HCT116 (cell line): ENCODE measurements at regions not wholly inside any gene's neighbourhood (a gene's known extent, or its start where the extent isn't known, plus 50 kb on each side); places are given as distances from the start of the nearest gene placed in this dataset.

Experiments
- ATAC-seq: fragments of 200-7000 bp; cut with Tn5 transposase; 2 replicates; pipeline ENCODE4 v1.9.1; 2020; ENCODE audit warnings: mild to moderate bottlenecking, moderate library complexity
- BruUV-seq: library from RNA; stranded (reverse); fragments of 400-500 nt; replicated peaks from 2 replicates; lab custom pipeline; 2021; lab: Mats Ljungman, UMichigan
- CTCF ChIA-PET: fragments of 300-600 bp; sonication (Branson Sonifier 250); formaldehyde crosslinking; loops from one replicate; lab custom pipeline; 2021; ENCODE audit warnings: antibody characterized with exemption; lab: Charles Lee
- POLR2A ChIA-PET: fragments of 300-600, 350-600 bp; sonication (Branson Sonifier 250); formaldehyde crosslinking; loops from one replicate; lab custom pipeline; 2021; ENCODE audit warnings: antibody characterized with exemption; lab: Charles Lee
- RAD21 ChIA-PET, 2 experiments: fragments of 300-600 bp; sonication (Branson Sonifier 250); formaldehyde crosslinking; loops; one replicate each; lab custom pipeline; 2023; ENCODE audit warnings: low total read pairs in 2 of 2; ENCODE audit not compliant: uncharacterized antibody in 2 of 2, unreplicated experiment in 2 of 2, low non-redundant PET in 1 of 2; lab: Charles Lee
- DNase-seq: peaks from one replicate; pipeline ENCODE4 v3.0.0-alpha.2; 2010; ENCODE audit warnings: low read depth, low spot score
- H2AFZ ChIP-seq: fragments of 200-600 bp; shearing (Covaris generic), sonication (generic); 2 replicates; pipeline ENCODE4 v1.6.1; 2017; ENCODE audit warnings: low read depth, mixed run types, mixed read lengths, antibody characterized with exemption, low read length; ENCODE audit not compliant: poor library complexity, severe bottlenecking
- H3K27ac ChIP-seq: 2 replicates; pipeline ENCODE4 v1.5.1; 2012; ENCODE audit warnings: low read depth, low read length
- H3K27me3 ChIP-seq: fragments of 200-600 bp; sonication (generic); 2 replicates; pipeline ENCODE4 v1.6.1; 2016; ENCODE audit warnings: mixed run types, low read length, mixed read lengths; ENCODE audit not compliant: insufficient read depth
- H3K36me3 ChIP-seq, 2 experiments: fragments of 200-500 bp in 1 of 2; fragments of 200-600 bp in 1 of 2; sonication (Bioruptor generic) in 1 of 2; sonication (generic) in 1 of 2; 2 replicates each; pipeline versions ENCODE4 v1.5.1 to v1.6.1; 2014 to 2016; ENCODE audit warnings: low read length in 2 of 2, inconsistent platforms in 1 of 2, mixed read lengths in 1 of 2, mixed run types in 1 of 2; ENCODE audit not compliant: insufficient read depth in 2 of 2, control insufficient read depth in 1 of 2
- H3K4me1 ChIP-seq, 2 experiments: fragments of 200-600 bp in 1 of 2; sonication (generic) in 1 of 2; 2 replicates each; pipeline versions ENCODE4 v1.5.1 to v1.6.1; 2012 to 2017; ENCODE audit warnings: low read length in 2 of 2, inconsistent platforms in 1 of 2, mild to moderate bottlenecking in 1 of 2, mixed read lengths in 1 of 2, mixed run types in 1 of 2, moderate library complexity in 1 of 2; ENCODE audit not compliant: insufficient read depth in 2 of 2, control insufficient read depth in 1 of 2
- H3K4me2 ChIP-seq: fragments of 200-600 bp; sonication (generic); 2 replicates; pipeline ENCODE4 v1.6.1; 2017; ENCODE audit warnings: mixed run types, low read length, mixed read lengths
- H3K4me3 ChIP-seq, 2 experiments: fragments of 200-600 bp in 1 of 2; sonication (generic) in 1 of 2; replicated peaks in 1 of 2; 2 replicates each; pipeline ENCODE4 v1.5.1; 2011 to 2016; ENCODE audit warnings: low read length in 2 of 2, control low read depth in 1 of 2, low read depth in 1 of 2, mild to moderate bottlenecking in 1 of 2, mixed read lengths in 1 of 2, mixed run types in 1 of 2
- H3K79me2 ChIP-seq: fragments of 200-600 bp; sonication (generic); 2 replicates; pipeline ENCODE4 v1.6.1; 2017; ENCODE audit warnings: mild to moderate bottlenecking, mixed run types, low read length, moderate library complexity, mixed read lengths; ENCODE audit not compliant: insufficient read depth
- H3K9ac ChIP-seq: fragments of 200-600 bp; sonication (generic); 2 replicates; pipeline ENCODE4 v1.6.1; 2016; ENCODE audit warnings: low read length, mixed read lengths
- H3K9me2 ChIP-seq: fragments of 200-600 bp; sonication (generic), shearing (Covaris generic); 2 replicates; pipeline ENCODE4 v1.6.1; 2017; ENCODE audit warnings: mixed run types, mild to moderate bottlenecking, moderate library complexity; ENCODE audit not compliant: insufficient read depth
- H3K9me3 ChIP-seq, 2 experiments: fragments of 200-500 bp in 1 of 2; fragments of 200-600 bp in 1 of 2; sonication (Bioruptor generic) in 1 of 2; sonication (generic) in 1 of 2; 2 replicates each; pipeline ENCODE4 v1.6.1; 2014 to 2017; ENCODE audit warnings: low read length in 2 of 2, mixed read lengths in 2 of 2, inconsistent platforms in 1 of 2, low read depth in 1 of 2, mild to moderate bottlenecking in 1 of 2, mixed run types in 1 of 2, moderate library complexity in 1 of 2; ENCODE audit not compliant: control insufficient read depth in 1 of 2, insufficient read depth in 1 of 2
- H4K20me1 ChIP-seq: fragments of 200-600 bp; sonication (generic), shearing (Covaris generic); 2 replicates; pipeline ENCODE4 v1.6.1; 2017; ENCODE audit warnings: mixed run types, mild to moderate bottlenecking, moderate library complexity; ENCODE audit not compliant: insufficient read depth
- CBX3 ChIP-seq: IDR thresholded peaks from 2 replicates; pipeline ENCODE4 v1.6.1; 2012; ENCODE audit warnings: low read depth
- CEBPB ChIP-seq: IDR thresholded peaks from 2 replicates; pipeline ENCODE4 v1.6.1; 2012; ENCODE audit warnings: low read depth
- EGR1 ChIP-seq: IDR thresholded peaks from 2 replicates; pipeline ENCODE4 v1.6.1; 2012; ENCODE audit warnings: low read depth
- ELF1 ChIP-seq: IDR thresholded peaks from 2 replicates; pipeline ENCODE4 v1.6.1; 2012; ENCODE audit warnings: low read depth, borderline replicate concordance
- EZH2 ChIP-seq: fragments of 200-600 bp; sonication (generic); IDR thresholded peaks from 2 replicates; pipeline ENCODE4 v1.6.1; 2017; ENCODE audit warnings: antibody characterized with exemption, mixed run types
- EZH2phosphoT487 ChIP-seq: fragments of 200-600 bp; IDR thresholded peaks from 2 replicates; pipeline ENCODE4 v1.6.1; 2018; ENCODE audit warnings: antibody characterized with exemption, borderline replicate concordance
- FOSL1 ChIP-seq: IDR thresholded peaks from 2 replicates; pipeline ENCODE4 v1.6.1; 2012; ENCODE audit warnings: low read depth
- JUND ChIP-seq: IDR thresholded peaks from 2 replicates; pipeline ENCODE4 v1.6.1; 2012
- POLR2A ChIP-seq: IDR thresholded peaks from 2 replicates; pipeline ENCODE4 v1.7.0; 2011; ENCODE audit warnings: borderline replicate concordance; ENCODE audit not compliant: insufficient read depth, insufficient read length; ENCODE audit errors: extremely low read depth
- POLR2AphosphoS5 ChIP-seq: IDR thresholded peaks from 2 replicates; pipeline ENCODE4 v1.6.1; 2011; ENCODE audit warnings: mild to moderate bottlenecking, low read depth, low read length, moderate library complexity
- SIN3A ChIP-seq: IDR thresholded peaks from 2 replicates; pipeline ENCODE4 v1.6.1; 2012; ENCODE audit warnings: low read depth
- SRF ChIP-seq: IDR thresholded peaks from 2 replicates; pipeline ENCODE4 v1.6.1; 2012; ENCODE audit warnings: low read depth
- YY1 ChIP-seq: IDR thresholded peaks from 2 replicates; pipeline ENCODE4 v1.6.1; 2011; ENCODE audit warnings: low read length, low read depth, moderate library complexity, mild to moderate bottlenecking; ENCODE audit not compliant: insufficient replicate concordance; ENCODE audit errors: extremely low read depth
- ZFX ChIP-seq: fragments of 450-650 bp; IDR thresholded peaks from 2 replicates; pipeline ENCODE4 v1.6.1; 2017
- ZNF274 ChIP-seq: fragments of 200-500 bp; sonication (Bioruptor generic); IDR thresholded peaks from 2 replicates; pipeline ENCODE4 v1.6.1; 2014; ENCODE audit warnings: mild to moderate bottlenecking, low read depth, low read length, inconsistent platforms
- intact Hi-C: fragments of 100-400 bp; cut with micrococcal nuclease; formaldehyde crosslinking; loops from 2 replicates; pipeline ENCODE4 v1.10.0; 2022
- TF ChIP-seq, protein P1 (sequence below): IDR thresholded peaks from 2 replicates; pipeline ENCODE4 v1.6.1; 2012
- TF ChIP-seq, protein P2 (sequence below): IDR thresholded peaks from 2 replicates; pipeline ENCODE4 v1.6.1; 2011; ENCODE audit warnings: mild to moderate bottlenecking, low read length, moderate library complexity; ENCODE audit not compliant: insufficient replicate concordance; ENCODE audit errors: extremely low read depth
- TF ChIP-seq, protein P3 (sequence below): IDR thresholded peaks from 2 replicates; pipeline ENCODE4 v1.6.1; 2012; ENCODE audit warnings: low read depth
- TF ChIP-seq, protein P4 (sequence below), 3 experiments: fragments of 200-600 bp in 1 of 3; sonication (generic) in 1 of 3; IDR thresholded peaks in 2 of 3; conservative IDR thresholded peaks in 1 of 3; 2 replicates each; pipeline ENCODE4 v1.5.1; 2012 to 2017; ENCODE audit warnings: low read depth in 2 of 3, low read length in 2 of 3, antibody characterized with exemption in 1 of 3, borderline replicate concordance in 1 of 3, control low read depth in 1 of 3, mild to moderate bottlenecking in 1 of 3, mixed read lengths in 1 of 3, mixed run types in 1 of 3, moderate library complexity in 1 of 3; ENCODE audit not compliant: insufficient read depth in 1 of 3

DNA sequence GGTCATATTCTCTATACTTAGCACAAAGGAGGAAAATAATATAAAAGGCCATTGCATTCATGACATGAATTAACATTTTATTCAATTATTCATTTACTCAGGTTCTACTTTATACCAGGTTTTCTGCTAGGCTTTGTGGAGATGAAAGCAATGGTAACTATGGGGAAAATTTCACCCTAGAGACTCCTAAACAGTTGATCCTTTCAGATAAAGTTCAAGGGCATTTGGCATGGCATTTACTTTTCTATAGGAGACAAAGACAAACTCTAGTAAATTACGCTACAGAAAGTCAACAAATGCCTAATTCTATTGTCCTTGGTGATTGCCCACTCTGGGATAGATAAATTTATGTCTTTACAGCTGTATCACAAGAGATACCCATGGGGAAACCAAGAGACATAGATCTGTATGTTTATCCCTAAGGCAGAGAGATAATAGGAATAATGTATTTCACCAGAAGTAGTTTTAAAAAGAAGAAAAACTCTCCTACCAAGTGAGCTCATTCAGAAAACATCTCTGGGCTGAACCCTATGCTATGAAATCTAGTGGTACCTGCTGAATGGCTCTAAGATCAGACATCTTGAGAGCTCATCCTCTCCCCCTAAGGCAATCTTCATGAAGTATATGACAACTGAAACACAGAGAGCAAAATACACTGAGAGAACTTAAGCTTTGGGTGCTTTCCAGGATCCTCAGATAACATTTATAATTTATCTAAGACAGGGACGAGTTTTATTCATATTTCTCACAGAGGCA is 316.7 kb downstream of the ANTXR2 start:
- no peak overlapping the region for H3K4me3 ChIP-seq
- H3K79me2 ChIP-seq: no peaks in the 10 kb centered on the region
- POLR2A ChIA-PET: no interaction called here
- DNase-seq: no peak
- H3K27ac ChIP-seq: no peak overlapping the region
- CTCF ChIA-PET: no interaction called here
- BruUV-seq: no TSS peak
- H2AFZ ChIP-seq: no peak overlapping the region
- H3K9ac ChIP-seq: no peak overlapping the region
- no peaks in the 10 kb centered on the region for H3K9me2 ChIP-seq
- ATAC-seq: no peak
- no peaks in the 10 kb centered on the region for H3K36me3 ChIP-seq
- H4K20me1 ChIP-seq: no peaks in the 10 kb centered on the region
- intact Hi-C loops: no loop called here
- no peaks in the 10 kb centered on the region for H3K4me1 ChIP-seq
- H3K27me3 ChIP-seq: no peaks in the 10 kb centered on the region
- no peaks in the 10 kb centered on the region for H3K9me3 ChIP-seq
- H3K4me2 ChIP-seq: no peak overlapping the region
- RAD21 ChIA-PET: no interaction called here
- TF ChIP-seq EZH2 (no peak), SIN3A (no peak), ELF1 (no peak), YY1 (no peak), ZFX (no peak), CBX3 (no peak), POLR2AphosphoS5 (no peak), CEBPB (no peak), EZH2phosphoT487 (no peak), JUND (no peak), EGR1 (no peak), POLR2A (no peak), ZNF274 (no peak), SRF (no peak), FOSL1 (no peak)
- TF ChIP-seq, protein P1, sequence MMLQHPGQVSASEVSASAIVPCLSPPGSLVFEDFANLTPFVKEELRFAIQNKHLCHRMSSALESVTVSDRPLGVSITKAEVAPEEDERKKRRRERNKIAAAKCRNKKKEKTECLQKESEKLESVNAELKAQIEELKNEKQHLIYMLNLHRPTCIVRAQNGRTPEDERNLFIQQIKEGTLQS: no peak
- TF ChIP-seq, protein P2, sequence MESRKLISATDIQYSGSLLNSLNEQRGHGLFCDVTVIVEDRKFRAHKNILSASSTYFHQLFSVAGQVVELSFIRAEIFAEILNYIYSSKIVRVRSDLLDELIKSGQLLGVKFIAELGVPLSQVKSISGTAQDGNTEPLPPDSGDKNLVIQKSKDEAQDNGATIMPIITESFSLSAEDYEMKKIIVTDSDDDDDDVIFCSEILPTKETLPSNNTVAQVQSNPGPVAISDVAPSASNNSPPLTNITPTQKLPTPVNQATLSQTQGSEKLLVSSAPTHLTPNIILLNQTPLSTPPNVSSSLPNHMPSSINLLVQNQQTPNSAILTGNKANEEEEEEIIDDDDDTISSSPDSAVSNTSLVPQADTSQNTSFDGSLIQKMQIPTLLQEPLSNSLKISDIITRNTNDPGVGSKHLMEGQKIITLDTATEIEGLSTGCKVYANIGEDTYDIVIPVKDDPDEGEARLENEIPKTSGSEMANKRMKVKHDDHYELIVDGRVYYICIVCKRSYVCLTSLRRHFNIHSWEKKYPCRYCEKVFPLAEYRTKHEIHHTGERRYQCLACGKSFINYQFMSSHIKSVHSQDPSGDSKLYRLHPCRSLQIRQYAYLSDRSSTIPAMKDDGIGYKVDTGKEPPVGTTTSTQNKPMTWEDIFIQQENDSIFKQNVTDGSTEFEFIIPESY: no peak
- TF ChIP-seq, protein P3, sequence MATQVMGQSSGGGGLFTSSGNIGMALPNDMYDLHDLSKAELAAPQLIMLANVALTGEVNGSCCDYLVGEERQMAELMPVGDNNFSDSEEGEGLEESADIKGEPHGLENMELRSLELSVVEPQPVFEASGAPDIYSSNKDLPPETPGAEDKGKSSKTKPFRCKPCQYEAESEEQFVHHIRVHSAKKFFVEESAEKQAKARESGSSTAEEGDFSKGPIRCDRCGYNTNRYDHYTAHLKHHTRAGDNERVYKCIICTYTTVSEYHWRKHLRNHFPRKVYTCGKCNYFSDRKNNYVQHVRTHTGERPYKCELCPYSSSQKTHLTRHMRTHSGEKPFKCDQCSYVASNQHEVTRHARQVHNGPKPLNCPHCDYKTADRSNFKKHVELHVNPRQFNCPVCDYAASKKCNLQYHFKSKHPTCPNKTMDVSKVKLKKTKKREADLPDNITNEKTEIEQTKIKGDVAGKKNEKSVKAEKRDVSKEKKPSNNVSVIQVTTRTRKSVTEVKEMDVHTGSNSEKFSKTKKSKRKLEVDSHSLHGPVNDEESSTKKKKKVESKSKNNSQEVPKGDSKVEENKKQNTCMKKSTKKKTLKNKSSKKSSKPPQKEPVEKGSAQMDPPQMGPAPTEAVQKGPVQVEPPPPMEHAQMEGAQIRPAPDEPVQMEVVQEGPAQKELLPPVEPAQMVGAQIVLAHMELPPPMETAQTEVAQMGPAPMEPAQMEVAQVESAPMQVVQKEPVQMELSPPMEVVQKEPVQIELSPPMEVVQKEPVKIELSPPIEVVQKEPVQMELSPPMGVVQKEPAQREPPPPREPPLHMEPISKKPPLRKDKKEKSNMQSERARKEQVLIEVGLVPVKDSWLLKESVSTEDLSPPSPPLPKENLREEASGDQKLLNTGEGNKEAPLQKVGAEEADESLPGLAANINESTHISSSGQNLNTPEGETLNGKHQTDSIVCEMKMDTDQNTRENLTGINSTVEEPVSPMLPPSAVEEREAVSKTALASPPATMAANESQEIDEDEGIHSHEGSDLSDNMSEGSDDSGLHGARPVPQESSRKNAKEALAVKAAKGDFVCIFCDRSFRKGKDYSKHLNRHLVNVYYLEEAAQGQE: no peak
- TF ChIP-seq, protein P4, sequence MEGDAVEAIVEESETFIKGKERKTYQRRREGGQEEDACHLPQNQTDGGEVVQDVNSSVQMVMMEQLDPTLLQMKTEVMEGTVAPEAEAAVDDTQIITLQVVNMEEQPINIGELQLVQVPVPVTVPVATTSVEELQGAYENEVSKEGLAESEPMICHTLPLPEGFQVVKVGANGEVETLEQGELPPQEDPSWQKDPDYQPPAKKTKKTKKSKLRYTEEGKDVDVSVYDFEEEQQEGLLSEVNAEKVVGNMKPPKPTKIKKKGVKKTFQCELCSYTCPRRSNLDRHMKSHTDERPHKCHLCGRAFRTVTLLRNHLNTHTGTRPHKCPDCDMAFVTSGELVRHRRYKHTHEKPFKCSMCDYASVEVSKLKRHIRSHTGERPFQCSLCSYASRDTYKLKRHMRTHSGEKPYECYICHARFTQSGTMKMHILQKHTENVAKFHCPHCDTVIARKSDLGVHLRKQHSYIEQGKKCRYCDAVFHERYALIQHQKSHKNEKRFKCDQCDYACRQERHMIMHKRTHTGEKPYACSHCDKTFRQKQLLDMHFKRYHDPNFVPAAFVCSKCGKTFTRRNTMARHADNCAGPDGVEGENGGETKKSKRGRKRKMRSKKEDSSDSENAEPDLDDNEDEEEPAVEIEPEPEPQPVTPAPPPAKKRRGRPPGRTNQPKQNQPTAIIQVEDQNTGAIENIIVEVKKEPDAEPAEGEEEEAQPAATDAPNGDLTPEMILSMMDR (IDR thresholded peaks at IDR 0.05 in 2 of 3, conservative IDR thresholded peaks at IDR 0.05 in 1 of 3; ENCODE audit: borderline replicate concordance in 1 of 3, insufficient read depth in 1 of 3, low read depth in 2 of 3, low read length in 2 of 3): no peak
